ENCODE measurements at regions not wholly inside any gene's neighbourhood (a gene's known extent, or its start where the extent isn't known, plus 50 kb on each side); places are given as distances from the start of the nearest gene placed in this dataset.

DNA sequence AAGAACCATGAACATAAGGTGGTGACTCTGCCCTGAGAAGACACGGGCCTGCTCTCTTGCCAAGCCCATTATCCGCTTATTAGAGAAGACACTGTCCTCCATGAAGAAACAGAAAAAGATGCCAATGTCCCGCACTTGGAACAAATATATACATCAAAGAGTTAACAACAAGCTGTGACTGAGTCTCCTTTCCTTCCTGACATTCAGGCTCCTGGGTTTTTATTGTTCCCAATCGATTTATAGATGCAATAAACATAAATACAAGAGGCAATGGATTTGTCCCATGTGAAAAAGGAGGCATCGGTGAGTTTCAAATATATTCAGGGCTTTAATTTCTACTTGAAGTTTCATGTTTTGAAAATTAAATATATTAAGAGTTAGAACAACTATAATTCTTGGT is 169.2 kb upstream of the CPEB2 start:
- Histone ChIP-seq H3K9me3 (ENCODE audit: insufficient read depth, low read length) (no peaks in the 10 kb centered on the region), H3K36me3 (ENCODE audit: insufficient read depth, insufficient read length, low read length) (no peaks in the 10 kb centered on the region), H3K27me3 (ENCODE audit: insufficient read depth, insufficient read length) (no peaks in the 10 kb centered on the region), H3K9ac (ENCODE audit: insufficient read length, low read depth) (no peak overlapping the region), H3K4me1 (ENCODE audit: insufficient read depth, insufficient read length) (no peaks in the 10 kb centered on the region), H3K4me3 (ENCODE audit: insufficient read length, low read depth) (no peak overlapping the region)
- no peak for TF ChIP-seq YY1 (IDR thresholded peaks at IDR 0.05; ENCODE audit: insufficient read depth, insufficient read length)
- TF ChIP-seq ZNF274 (IDR thresholded peaks at IDR 0.05; ENCODE audit: low read depth, low read length) = no peak
- no peak for TF ChIP-seq SUZ12 (IDR thresholded peaks at IDR 0.05; ENCODE audit: extremely low read depth, insufficient read depth, insufficient read length)
- DNase-seq (ENCODE audit: low read depth, low spot score) = no peak

GRCh38 chr4:14834382-14834781 is 167.9 kb upstream of the CPEB2 start:
- Histone ChIP-seq H3K36me3 (ENCODE audit: insufficient read depth, insufficient read length, low read length) (no peaks in the 10 kb centered on the region), H3K4me3 (ENCODE audit: insufficient read length, low read depth) (no peak overlapping the region), H3K4me1 (ENCODE audit: insufficient read depth, insufficient read length) (no peaks in the 10 kb centered on the region), H3K27me3 (ENCODE audit: insufficient read depth, insufficient read length) (no peaks in the 10 kb centered on the region), H3K9me3 (ENCODE audit: insufficient read depth, low read length) (no peaks in the 10 kb centered on the region), H3K9ac (ENCODE audit: insufficient read length, low read depth) (no peak overlapping the region)
- no peak for DNase-seq (ENCODE audit: low read depth, low spot score)
- TF ChIP-seq ZNF274 (IDR thresholded peaks at IDR 0.05; ENCODE audit: low read depth, low read length) (no peak), SUZ12 (IDR thresholded peaks at IDR 0.05; ENCODE audit: extremely low read depth, insufficient read depth, insufficient read length) (no peak), YY1 (IDR thresholded peaks at IDR 0.05; ENCODE audit: insufficient read depth, insufficient read length) (no peak)

- no peak overlapping the region for H3K9ac ChIP-seq (ENCODE audit: insufficient read length, low read depth)
- H3K4me1 ChIP-seq (ENCODE audit: insufficient read depth, insufficient read length) = no peaks in the 10 kb centered on the region
- TF ChIP-seq YY1 (IDR thresholded peaks at IDR 0.05; ENCODE audit: insufficient read depth, insufficient read length) = no peak
- no peak for TF ChIP-seq SUZ12 (IDR thresholded peaks at IDR 0.05; ENCODE audit: extremely low read depth, insufficient read depth, insufficient read length)
- no peak for TF ChIP-seq ZNF274 (IDR thresholded peaks at IDR 0.05; ENCODE audit: low read depth, low read length)
- no peak for DNase-seq (ENCODE audit: low read depth, low spot score)
- H3K4me3 ChIP-seq (ENCODE audit: insufficient read length, low read depth) = no peak overlapping the region
- no peaks in the 10 kb centered on the region for H3K27me3 ChIP-seq (ENCODE audit: insufficient read depth, insufficient read length)
- no peaks in the 10 kb centered on the region for H3K9me3 ChIP-seq (ENCODE audit: insufficient read depth, low read length)
- no peaks in the 10 kb centered on the region for H3K36me3 ChIP-seq (ENCODE audit: insufficient read depth, insufficient read length, low read length)
Observed at GRCh38 chr4:14835288-14835687, 167.0 kb upstream of the CPEB2 start.

GRCh38 chr4:14835708-14836425 is 166.4 kb upstream of the CPEB2 start:
- Histone ChIP-seq H3K4me3 (ENCODE audit: insufficient read length, low read depth) (no peak overlapping the region), H3K27me3 (ENCODE audit: insufficient read depth, insufficient read length) (no peaks in the 10 kb centered on the region), H3K36me3 (ENCODE audit: insufficient read depth, insufficient read length, low read length) (no peaks in the 10 kb centered on the region), H3K4me1 (ENCODE audit: insufficient read depth, insufficient read length) (no peaks in the 10 kb centered on the region), H3K9me3 (ENCODE audit: insufficient read depth, low read length) (no peaks in the 10 kb centered on the region), H3K9ac (ENCODE audit: insufficient read length, low read depth) (no peak overlapping the region)
- no peak for DNase-seq (ENCODE audit: low read depth, low spot score)
- TF ChIP-seq ZNF274 (IDR thresholded peaks at IDR 0.05; ENCODE audit: low read depth, low read length) (no peak), YY1 (IDR thresholded peaks at IDR 0.05; ENCODE audit: insufficient read depth, insufficient read length) (no peak), SUZ12 (IDR thresholded peaks at IDR 0.05; ENCODE audit: extremely low read depth, insufficient read depth, insufficient read length) (no peak)

DNA sequence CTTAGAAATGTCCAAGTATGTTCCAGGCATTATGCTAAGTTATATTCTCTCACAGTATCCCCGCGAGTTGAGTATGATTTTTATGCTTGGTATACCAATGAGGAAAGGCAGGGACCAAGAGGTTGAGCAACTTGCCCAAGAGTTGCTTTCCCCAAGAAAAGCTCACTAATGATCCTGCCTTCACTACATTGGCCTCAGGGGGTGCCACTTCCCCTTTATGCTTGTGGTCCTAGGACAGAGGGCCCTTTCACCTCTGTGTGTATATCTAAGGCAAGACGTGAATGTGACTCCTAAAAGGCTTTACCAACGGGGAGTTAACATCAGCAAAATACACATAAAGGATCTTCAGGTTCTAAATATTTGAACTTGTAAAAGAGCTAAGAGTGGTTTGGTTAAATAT is 164.4 kb upstream of the CPEB2 start:
- H3K9me3 ChIP-seq (ENCODE audit: insufficient read depth, low read length) = no peaks in the 10 kb centered on the region

GRCh38 chr4:14841801-14842768 is 160.2 kb upstream of the CPEB2 start:
- no peak overlapping the region for H3K4me3 ChIP-seq (ENCODE audit: insufficient read length, low read depth)
- H3K27me3 ChIP-seq (ENCODE audit: insufficient read depth, insufficient read length) = no peaks in the 10 kb centered on the region
- DNase-seq (ENCODE audit: low read depth, low spot score) = no peak

More for the DNA sequence above, 164.4 kb upstream of the CPEB2 start:
- no peak overlapping the region for H3K4me3 ChIP-seq (ENCODE audit: insufficient read length, low read depth)
- H3K4me1 ChIP-seq (ENCODE audit: insufficient read depth, insufficient read length) = no peaks in the 10 kb centered on the region
- TF ChIP-seq YY1 (IDR thresholded peaks at IDR 0.05; ENCODE audit: insufficient read depth, insufficient read length) (no peak), ZNF274 (IDR thresholded peaks at IDR 0.05; ENCODE audit: low read depth, low read length) (no peak), SUZ12 (IDR thresholded peaks at IDR 0.05; ENCODE audit: extremely low read depth, insufficient read depth, insufficient read length) (no peak)
- H3K27me3 ChIP-seq (ENCODE audit: insufficient read depth, insufficient read length) = no peaks in the 10 kb centered on the region
- no peak overlapping the region for H3K9ac ChIP-seq (ENCODE audit: insufficient read length, low read depth)
- H3K36me3 ChIP-seq (ENCODE audit: insufficient read depth, insufficient read length, low read length) = no peaks in the 10 kb centered on the region
- DNase-seq (ENCODE audit: low read depth, low spot score) = no peak

More at GRCh38 chr4:14841801-14842768, 160.2 kb upstream of the CPEB2 start:
- Histone ChIP-seq H3K36me3 (ENCODE audit: insufficient read depth, insufficient read length, low read length) (no peaks in the 10 kb centered on the region), H3K9me3 (ENCODE audit: insufficient read depth, low read length) (no peaks in the 10 kb centered on the region), H3K9ac (ENCODE audit: insufficient read length, low read depth) (no peak overlapping the region), H3K4me1 (ENCODE audit: insufficient read depth, insufficient read length) (no peaks in the 10 kb centered on the region)
- TF ChIP-seq YY1 (IDR thresholded peaks at IDR 0.05; ENCODE audit: insufficient read depth, insufficient read length) (no peak), SUZ12 (IDR thresholded peaks at IDR 0.05; ENCODE audit: extremely low read depth, insufficient read depth, insufficient read length) (no peak), ZNF274 (IDR thresholded peaks at IDR 0.05; ENCODE audit: low read depth, low read length) (no peak)

Measured in NT2/D1 (cell line).